ENCODE measurements at regions not wholly inside any gene's neighbourhood (a gene's known extent, or its start where the extent isn't known, plus 50 kb on each side); places are given as distances from the start of the nearest gene placed in this dataset.

- POLR2A ChIA-PET: no interaction called here
Observed at GRCh38 chr4:54359919-54360650, 131.0 kb downstream of the PDGFRA start.

DNA sequence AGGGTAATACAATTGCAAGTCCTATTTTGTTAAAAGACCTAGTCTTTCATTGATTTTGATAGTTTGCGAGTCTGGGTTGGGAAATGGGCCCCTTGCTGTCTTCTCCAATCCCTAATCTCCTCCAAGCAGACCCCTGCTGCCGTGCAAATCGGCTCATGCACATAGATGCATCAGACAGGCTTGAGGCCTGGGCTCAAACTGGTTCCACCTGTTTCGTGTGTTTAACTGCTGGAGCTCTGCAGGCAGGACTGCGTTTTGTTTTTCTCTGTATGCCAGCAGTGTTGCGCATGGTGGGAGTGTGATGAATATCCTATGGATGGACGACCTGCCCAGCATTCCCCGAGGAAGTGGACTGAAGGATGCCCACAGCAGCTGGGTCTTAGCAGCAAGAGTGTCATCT, 133.9 kb downstream of the PDGFRA start:
- CTCF ChIA-PET: no interaction called here
- POLR2A ChIA-PET: no interaction called here

More at GRCh38 chr4:54359919-54360650, 131.0 kb downstream of the PDGFRA start:
- CTCF ChIA-PET: no interaction called here

DNA sequence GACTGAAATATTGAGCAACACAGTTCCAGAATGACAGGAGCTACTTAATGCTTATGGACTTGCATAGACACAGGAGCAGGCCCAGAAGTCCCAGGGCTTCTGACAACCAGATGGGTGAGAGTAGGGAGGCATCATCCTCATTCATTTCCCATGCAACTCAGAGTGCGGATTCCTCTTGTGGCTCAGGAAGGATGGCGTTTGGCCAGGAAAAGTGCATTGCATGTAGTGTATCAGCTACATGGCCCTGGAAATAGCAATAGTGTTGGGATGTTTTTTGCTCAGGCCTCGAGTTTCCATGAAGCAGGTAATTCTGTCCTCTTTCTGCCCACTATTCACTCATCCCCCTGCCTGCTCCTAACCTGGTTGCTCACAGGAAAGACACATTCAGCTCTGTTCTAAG, 136.6 kb downstream of the PDGFRA start:
- ChIA-PET POLR2A (no interaction called here), CTCF (no interaction called here)

GRCh38 chr4:54367059-54367458, 138.0 kb downstream of the PDGFRA start:
- ChIA-PET POLR2A (no interaction called here), CTCF (no interaction called here)

DNA sequence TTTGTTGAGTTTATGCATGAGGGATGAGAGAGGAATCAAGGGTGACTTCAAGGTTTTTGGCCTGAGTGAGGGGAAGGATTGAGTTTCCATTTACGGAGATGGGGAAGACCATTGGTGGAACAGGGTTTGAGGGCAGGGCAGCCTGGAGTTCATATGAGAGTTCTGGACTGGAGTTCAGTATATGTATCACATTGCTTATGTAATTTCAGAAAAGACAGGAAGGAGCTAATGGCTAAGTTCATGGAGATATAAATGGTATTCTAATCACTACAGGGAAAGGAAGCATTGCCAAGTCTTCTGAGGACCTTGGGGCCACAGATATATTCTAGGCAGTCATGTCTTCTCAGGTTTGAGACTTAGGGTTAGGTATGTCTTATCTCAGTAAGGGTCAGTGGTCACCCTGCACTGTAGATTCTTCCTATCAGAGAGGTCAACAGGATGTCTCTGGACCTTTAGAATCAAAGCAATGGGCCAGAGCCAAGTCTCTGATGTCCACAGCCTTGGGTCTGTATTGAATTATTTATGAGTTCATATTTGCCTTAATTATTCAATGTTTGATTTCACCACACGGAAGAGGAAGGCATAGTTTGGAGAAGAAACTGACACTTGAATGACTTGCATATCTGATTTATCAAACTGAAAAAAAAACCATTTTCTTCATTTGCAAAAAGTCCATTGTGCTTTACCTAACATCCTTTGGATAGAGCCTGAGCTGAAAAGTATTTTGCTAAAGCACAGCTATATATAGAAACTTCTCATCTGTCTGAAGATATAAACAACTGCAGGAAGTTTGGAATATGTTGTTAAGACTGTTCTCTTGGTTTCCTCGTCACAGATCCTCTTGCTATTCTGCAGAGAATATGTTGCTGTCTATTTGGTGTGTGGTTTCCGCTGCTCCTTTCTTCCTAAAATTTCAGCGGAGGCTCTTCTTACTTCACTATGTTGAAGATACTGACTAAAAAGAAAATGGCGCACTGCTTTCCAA, 139.5 kb downstream of the PDGFRA start:
- POLR2A ChIA-PET: no interaction called here
- CTCF ChIA-PET: no interaction called here

DNA sequence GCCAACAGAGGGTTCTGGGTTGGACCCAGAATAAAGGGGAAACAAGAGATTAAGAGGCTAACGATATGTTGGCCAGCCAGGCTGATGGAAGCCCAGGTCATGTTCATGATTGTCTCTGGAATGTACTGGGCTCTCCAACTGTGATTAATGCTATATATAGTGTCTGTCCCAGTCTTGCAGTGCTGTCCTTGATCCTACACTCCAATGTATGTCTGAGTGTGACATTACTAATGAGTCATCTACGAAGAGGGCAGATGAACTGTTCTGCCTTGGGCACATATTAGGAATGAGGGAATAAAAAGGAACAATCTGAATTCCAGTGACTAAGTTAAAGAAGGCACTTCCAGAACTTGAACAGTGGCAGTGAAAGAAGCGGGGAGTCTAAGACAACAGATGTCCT, 142.1 kb downstream of the PDGFRA start:
- CTCF ChIA-PET: no interaction called here
- POLR2A ChIA-PET: no interaction called here

- ChIA-PET CTCF (interaction anchor here (0.6 kb wide), 1 partner anchor 688 kb away, joined by 3 read pairs; no protein-coding TSS in a partner anchor), POLR2A (no interaction called here)
Observed at GRCh38 chr4:54372951-54373350, 143.9 kb downstream of the PDGFRA start.

DNA sequence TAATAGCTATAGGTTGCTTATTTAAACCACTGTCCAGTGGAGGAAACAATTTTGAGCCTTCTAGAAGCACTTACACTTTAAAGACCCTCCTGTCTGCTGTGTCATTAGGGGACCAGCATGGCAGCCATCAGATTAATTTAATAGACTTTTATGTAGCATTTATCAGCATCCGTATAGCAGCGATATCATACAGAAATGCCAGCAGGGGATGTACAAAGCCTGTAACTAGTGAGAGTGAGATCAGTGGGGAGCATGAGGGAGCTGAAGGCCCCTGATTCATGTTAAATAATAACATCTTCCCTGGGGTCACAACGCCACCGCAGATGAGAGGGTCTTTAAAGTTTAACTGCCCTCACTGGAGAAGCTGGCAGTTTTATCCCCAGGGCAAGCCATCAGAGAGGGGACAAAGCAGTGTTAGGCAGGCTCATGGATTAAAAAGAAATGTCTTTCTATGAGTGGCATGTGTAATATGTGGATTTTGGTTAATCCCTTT, 144.7 kb downstream of the PDGFRA start:
- POLR2A ChIA-PET: no interaction called here

DNA sequence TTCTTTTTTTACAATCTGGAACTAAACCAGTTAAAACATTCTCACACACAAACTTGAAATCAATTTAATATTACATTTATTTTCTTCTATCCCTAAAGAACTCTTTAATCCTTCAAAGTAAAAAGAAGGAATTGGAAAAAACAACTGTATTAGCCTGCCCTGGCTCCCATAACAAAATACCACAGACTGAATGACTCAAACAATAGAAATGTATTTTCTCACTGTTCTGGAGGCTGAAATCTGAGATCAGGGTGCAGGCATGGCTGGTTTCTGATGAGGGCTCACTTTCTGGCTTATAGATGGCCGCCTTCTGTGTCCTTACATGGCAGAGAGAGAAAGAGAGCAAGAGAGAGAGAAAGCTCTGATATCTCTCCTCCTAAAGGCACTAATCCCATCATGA, 149.4 kb downstream of the PDGFRA start:
- CTCF ChIA-PET: no interaction called here

More for the DNA sequence above, 144.7 kb downstream of the PDGFRA start:
- CTCF ChIA-PET: no interaction called here

GRCh38 chr4:54384152-54384551, 155.1 kb downstream of the PDGFRA start:
- CTCF ChIA-PET: no interaction called here
- POLR2A ChIA-PET: no interaction called here

More for the DNA sequence above, 149.4 kb downstream of the PDGFRA start:
- POLR2A ChIA-PET: no interaction called here

DNA sequence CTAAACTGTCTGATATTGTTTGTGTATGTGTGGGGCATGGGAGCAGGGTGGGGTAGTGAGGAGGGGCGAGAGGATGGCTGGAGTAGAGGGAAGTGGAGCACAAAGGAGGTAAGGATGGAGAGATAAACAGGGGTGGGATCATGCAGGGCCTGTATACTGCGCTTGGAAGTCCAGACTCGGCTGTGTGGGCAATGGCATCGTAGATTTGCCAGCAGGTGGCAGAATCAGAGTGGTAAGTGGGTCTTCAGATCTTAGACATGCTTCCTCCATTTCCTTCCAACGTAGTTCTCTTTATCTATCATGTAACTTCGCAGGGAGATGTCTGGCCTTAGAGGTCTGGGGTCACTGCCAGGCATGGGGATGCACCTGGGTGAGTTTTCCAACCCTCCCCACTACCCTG, 155.5 kb downstream of the PDGFRA start:
- CTCF ChIA-PET: interaction anchor here (0.7 kb wide), 1 partner anchor 1245 kb away, joined by 4 read pairs; no protein-coding TSS in a partner anchor
- POLR2A ChIA-PET: no interaction called here

DNA sequence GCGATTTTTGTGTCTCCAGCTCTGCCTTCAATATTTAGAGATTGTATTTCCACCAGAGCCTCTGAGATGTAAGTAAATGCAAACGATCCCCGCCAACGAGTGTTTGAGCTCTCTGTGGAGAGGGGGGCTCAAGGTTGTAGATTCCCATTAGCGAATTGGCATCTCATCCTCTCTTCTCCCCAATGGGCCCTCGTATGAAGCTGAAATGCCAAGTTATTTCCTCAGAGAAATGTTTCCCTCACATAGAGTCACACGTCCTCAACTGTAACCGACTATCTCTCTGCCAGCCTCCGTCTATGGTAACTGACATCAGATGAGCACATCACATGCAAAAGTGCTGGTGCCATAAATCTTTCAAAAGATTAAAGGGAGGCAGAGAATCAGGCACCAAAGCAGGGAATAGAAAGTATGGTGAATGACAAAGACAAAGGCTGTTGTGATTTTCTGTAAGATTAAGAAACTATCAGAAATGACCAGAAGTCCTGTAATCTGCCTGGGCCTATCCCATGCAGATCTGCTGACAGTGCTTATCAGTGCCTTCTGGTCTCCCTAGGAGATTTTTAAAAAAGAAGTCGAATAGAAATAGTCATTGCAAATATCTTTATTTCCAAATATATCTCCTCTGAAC, 157.1 kb downstream of the PDGFRA start:
- ChIA-PET CTCF (no interaction called here), POLR2A (no interaction called here)

DNA sequence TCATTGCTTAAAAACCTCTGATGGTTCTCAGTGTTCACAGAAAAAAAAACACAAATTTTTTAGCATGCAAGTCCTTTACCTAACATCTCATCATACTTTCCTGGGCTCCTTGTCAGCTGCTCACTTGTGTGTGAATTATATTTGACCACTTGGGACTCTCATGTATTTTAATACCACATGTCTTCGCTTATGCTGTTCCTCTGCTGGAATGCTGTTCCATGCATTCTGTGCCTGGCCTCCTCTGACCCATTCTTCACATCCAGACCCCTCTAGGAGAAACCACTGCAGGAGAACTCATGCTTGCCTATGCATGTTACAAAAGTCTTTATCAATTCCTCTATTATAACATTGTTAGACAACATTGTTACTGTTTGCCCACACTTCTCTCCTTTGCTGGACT, 157.6 kb downstream of the PDGFRA start:
- CTCF ChIA-PET: no interaction called here
- POLR2A ChIA-PET: no interaction called here

GRCh38 chr4:54390670-54391069, 161.6 kb downstream of the PDGFRA start:
- POLR2A ChIA-PET: no interaction called here
- CTCF ChIA-PET: no interaction called here

- ChIA-PET CTCF (no interaction called here), POLR2A (no interaction called here)
Observed at GRCh38 chr4:54391104-54391503, 162.0 kb downstream of the PDGFRA start.

GRCh38 chr4:54392479-54392878, 163.4 kb downstream of the PDGFRA start:
- ChIA-PET CTCF (no interaction called here), POLR2A (no interaction called here)

- POLR2A ChIA-PET: no interaction called here
Observed at GRCh38 chr4:54393243-54393642, 164.2 kb downstream of the PDGFRA start.

GRCh38 chr4:54395013-54395527, 166.0 kb downstream of the PDGFRA start:
- POLR2A ChIA-PET: no interaction called here
- CTCF ChIA-PET: no interaction called here

More at GRCh38 chr4:54393243-54393642, 164.2 kb downstream of the PDGFRA start:
- CTCF ChIA-PET: no interaction called here

- POLR2A ChIA-PET: no interaction called here
- CTCF ChIA-PET: no interaction called here
Observed at GRCh38 chr4:54400188-54400587, 171.1 kb downstream of the PDGFRA start.

- ChIA-PET CTCF (no interaction called here), POLR2A (no interaction called here)
Observed at GRCh38 chr4:54400802-54401201, 171.7 kb downstream of the PDGFRA start.

Data from activated CD8-positive, alpha-beta memory T cell treated with anti-CD3 and anti-CD28 coated beads for 36 hours (primary cell).